ENCODE measurements at regions not wholly inside any gene's neighbourhood (a gene's known extent, or its start where the extent isn't known, plus 50 kb on each side); places are given as distances from the start of the nearest gene placed in this dataset.
"Not testable (repeated sequence)": the region's sequence is repeated elsewhere in the genome, so short reads cannot be mapped to it uniquely, and the experiment has no call there.

GRCh38 chr5:42875785-42876374 is 64.2 kb upstream of the SELENOP start:
- H3K4me1 Mint-ChIP-seq (ENCODE audit: low read depth, unreplicated experiment) = no peaks in the 10 kb centered on the region
- H3K9me3 Mint-ChIP-seq (ENCODE audit: unreplicated experiment) = no peaks in the 10 kb centered on the region
- no peak for TF ChIP-seq CTCF (IDR thresholded peaks at IDR 0.05; ENCODE audit: partially characterized antibody, unreplicated experiment)
- no peak overlapping the region for H3K27ac Mint-ChIP-seq (ENCODE audit: unreplicated experiment)
- H3K4me3 Mint-ChIP-seq (ENCODE audit: unreplicated experiment) = no peak overlapping the region
- H3K27me3 Mint-ChIP-seq (ENCODE audit: unreplicated experiment) = no peaks in the 10 kb centered on the region
- H3K36me3 Mint-ChIP-seq (ENCODE audit: unreplicated experiment) = no peaks in the 10 kb centered on the region
- DNase-seq = no peak

- no peaks in the 10 kb centered on the region for H3K36me3 Mint-ChIP-seq (ENCODE audit: unreplicated experiment)
- H3K4me1 Mint-ChIP-seq (ENCODE audit: low read depth, unreplicated experiment) = no peaks in the 10 kb centered on the region
- TF ChIP-seq CTCF (IDR thresholded peaks at IDR 0.05; ENCODE audit: partially characterized antibody, unreplicated experiment) = no peak
- no peaks in the 10 kb centered on the region for H3K27me3 Mint-ChIP-seq (ENCODE audit: unreplicated experiment)
- H3K27ac Mint-ChIP-seq (ENCODE audit: unreplicated experiment) = no peak overlapping the region
- no peak overlapping the region for H3K4me3 Mint-ChIP-seq (ENCODE audit: unreplicated experiment)
- DNase-seq = no peak
- H3K9me3 Mint-ChIP-seq (ENCODE audit: unreplicated experiment) = no peaks in the 10 kb centered on the region
These were observed 63.5 kb upstream of the SELENOP start for GRCh38 chr5:42875211-42875610.

- Mint-ChIP-seq H3K27me3 (ENCODE audit: unreplicated experiment) (no peaks in the 10 kb centered on the region), H3K4me1 (ENCODE audit: low read depth, unreplicated experiment) (no peaks in the 10 kb centered on the region), H3K9me3 (ENCODE audit: unreplicated experiment) (no peaks in the 10 kb centered on the region), H3K27ac (ENCODE audit: unreplicated experiment) (no peak overlapping the region), H3K4me3 (ENCODE audit: unreplicated experiment) (no peak overlapping the region), H3K36me3 (ENCODE audit: unreplicated experiment) (no peaks in the 10 kb centered on the region)
- no peak for DNase-seq
- TF ChIP-seq CTCF (IDR thresholded peaks at IDR 0.05; ENCODE audit: partially characterized antibody, unreplicated experiment) = no peak
These were observed 63.0 kb upstream of the SELENOP start for GRCh38 chr5:42874621-42875198.

DNA sequence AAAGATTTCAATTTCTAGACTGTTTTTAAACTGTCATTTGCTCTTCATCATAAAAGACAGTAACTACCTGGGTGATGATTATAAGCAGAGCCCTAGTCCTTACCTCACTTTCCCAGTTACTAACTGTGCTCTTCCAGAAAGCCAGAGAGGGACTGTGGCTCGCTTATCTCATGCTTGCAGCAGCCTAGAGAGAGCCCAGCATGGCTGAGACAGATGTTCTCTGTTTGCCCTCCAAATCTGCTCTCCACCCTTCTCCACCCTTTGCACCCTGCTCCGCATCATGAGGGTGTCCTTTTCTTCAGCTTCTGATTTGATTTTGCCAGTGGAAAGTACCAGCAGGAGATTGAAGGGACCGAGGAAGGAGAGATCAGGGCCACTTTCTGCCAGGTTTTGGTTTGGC is 61.2 kb upstream of the SELENOP start:
- H3K36me3 Mint-ChIP-seq (ENCODE audit: unreplicated experiment) = no peaks in the 10 kb centered on the region
- no peak for DNase-seq
- no peaks in the 10 kb centered on the region for H3K27me3 Mint-ChIP-seq (ENCODE audit: unreplicated experiment)
- no peaks in the 10 kb centered on the region for H3K4me1 Mint-ChIP-seq (ENCODE audit: low read depth, unreplicated experiment)
- H3K4me3 Mint-ChIP-seq (ENCODE audit: unreplicated experiment) = no peak overlapping the region
- no peak for TF ChIP-seq CTCF (IDR thresholded peaks at IDR 0.05; ENCODE audit: partially characterized antibody, unreplicated experiment)
- no peaks in the 10 kb centered on the region for H3K9me3 Mint-ChIP-seq (ENCODE audit: unreplicated experiment)
- no peak overlapping the region for H3K27ac Mint-ChIP-seq (ENCODE audit: unreplicated experiment)

DNA sequence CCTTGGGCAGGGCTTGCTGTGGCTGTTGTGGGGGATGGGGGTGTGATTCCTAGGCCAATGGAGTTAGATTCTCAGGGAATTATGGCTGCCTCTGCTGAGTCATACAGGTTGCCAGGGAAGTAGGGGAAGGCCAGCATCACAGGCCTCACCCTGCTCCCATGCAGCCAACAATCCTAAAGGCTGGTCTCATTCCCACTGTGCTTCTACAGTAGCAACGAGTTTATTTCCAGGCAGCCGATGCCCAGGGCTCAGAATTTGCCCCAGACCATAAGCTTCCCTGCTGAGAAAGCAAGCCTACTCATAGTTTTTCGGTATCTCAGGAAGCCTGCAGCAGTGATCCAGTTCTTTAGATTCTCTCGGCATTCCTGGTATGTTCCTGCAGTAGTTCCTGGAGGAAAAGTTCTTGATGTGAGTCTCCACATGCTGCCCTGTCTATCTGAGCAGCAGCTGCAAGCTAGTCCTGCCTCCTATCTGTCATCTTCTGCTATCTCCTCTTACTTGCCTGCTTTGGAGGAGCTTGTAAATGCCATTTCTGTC is 59.3 kb upstream of the SELENOP start:
- Mint-ChIP-seq H3K27ac (ENCODE audit: unreplicated experiment) (no peak overlapping the region), H3K4me3 (ENCODE audit: unreplicated experiment) (no peak overlapping the region), H3K9me3 (ENCODE audit: unreplicated experiment) (peaks cover 3% of the 10 kb centered on the region), H3K27me3 (ENCODE audit: unreplicated experiment) (peaks cover 2% of the 10 kb centered on the region), H3K4me1 (ENCODE audit: low read depth, unreplicated experiment) (no peaks in the 10 kb centered on the region), H3K36me3 (ENCODE audit: unreplicated experiment) (no peaks in the 10 kb centered on the region)
- no peak for TF ChIP-seq CTCF (IDR thresholded peaks at IDR 0.05; ENCODE audit: partially characterized antibody, unreplicated experiment)
- no peak for DNase-seq

- H3K4me1 Mint-ChIP-seq (ENCODE audit: low read depth, unreplicated experiment); H3K9me3 Mint-ChIP-seq (ENCODE audit: unreplicated experiment); H3K36me3 Mint-ChIP-seq (ENCODE audit: unreplicated experiment); DNase-seq; H3K27me3 Mint-ChIP-seq (ENCODE audit: unreplicated experiment); H3K27ac Mint-ChIP-seq (ENCODE audit: unreplicated experiment); H3K4me3 Mint-ChIP-seq (ENCODE audit: unreplicated experiment): not testable (repeated sequence)
These were observed 56.7 kb upstream of the SELENOP start for GRCh38 chr5:42868417-42868816.

DNA sequence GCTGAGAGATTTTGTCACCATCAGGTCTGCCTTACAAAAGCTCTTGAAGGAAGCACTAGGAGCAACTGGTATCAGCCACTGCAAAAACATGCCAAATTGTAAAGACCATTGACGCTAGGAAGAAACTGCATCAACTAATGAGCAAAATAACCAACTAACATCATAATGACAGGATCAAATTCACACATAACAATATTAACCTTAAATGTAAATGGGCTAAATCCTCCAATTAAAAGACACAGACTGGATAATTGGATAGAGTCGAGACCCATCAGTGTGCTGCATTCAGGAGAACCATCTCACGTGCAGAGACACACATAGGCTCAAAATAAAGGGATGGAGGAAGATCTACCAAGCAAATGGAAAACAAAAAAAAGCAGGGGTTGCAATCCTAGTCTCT is 53.1 kb upstream of the SELENOP start:
- H3K36me3 Mint-ChIP-seq (ENCODE audit: unreplicated experiment); H3K27me3 Mint-ChIP-seq (ENCODE audit: unreplicated experiment); H3K4me1 Mint-ChIP-seq (ENCODE audit: low read depth, unreplicated experiment); H3K9me3 Mint-ChIP-seq (ENCODE audit: unreplicated experiment); DNase-seq; H3K4me3 Mint-ChIP-seq (ENCODE audit: unreplicated experiment); H3K27ac Mint-ChIP-seq (ENCODE audit: unreplicated experiment): not testable (repeated sequence)

Measured in glutamatergic neuron (in vitro differentiated cells).